ENCODE measurements at regions not wholly inside any gene's neighbourhood (a gene's known extent, or its start where the extent isn't known, plus 50 kb on each side); places are given as distances from the start of the nearest gene placed in this dataset.

DNA sequence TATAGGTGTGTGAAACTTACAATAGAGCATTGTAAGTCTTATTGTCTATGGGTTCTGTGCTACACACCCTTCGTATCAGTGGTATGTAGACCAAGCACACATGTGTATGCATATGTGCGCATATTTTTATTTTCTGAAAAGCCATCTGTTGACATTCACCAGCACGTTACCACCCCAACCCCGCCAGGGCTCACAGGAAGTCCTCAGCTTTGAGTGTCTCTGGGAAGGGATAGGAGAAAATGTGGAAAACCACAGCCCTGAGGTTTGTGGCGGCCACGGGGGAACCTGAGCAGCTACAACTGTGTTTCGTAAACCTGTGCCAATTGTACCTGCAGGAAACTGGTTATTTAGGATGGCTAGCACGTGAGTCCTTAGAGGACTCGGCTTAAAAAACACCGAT lies 123.3 kb upstream of the PHACTR3 start:
- TF ChIP-seq, protein P1, sequence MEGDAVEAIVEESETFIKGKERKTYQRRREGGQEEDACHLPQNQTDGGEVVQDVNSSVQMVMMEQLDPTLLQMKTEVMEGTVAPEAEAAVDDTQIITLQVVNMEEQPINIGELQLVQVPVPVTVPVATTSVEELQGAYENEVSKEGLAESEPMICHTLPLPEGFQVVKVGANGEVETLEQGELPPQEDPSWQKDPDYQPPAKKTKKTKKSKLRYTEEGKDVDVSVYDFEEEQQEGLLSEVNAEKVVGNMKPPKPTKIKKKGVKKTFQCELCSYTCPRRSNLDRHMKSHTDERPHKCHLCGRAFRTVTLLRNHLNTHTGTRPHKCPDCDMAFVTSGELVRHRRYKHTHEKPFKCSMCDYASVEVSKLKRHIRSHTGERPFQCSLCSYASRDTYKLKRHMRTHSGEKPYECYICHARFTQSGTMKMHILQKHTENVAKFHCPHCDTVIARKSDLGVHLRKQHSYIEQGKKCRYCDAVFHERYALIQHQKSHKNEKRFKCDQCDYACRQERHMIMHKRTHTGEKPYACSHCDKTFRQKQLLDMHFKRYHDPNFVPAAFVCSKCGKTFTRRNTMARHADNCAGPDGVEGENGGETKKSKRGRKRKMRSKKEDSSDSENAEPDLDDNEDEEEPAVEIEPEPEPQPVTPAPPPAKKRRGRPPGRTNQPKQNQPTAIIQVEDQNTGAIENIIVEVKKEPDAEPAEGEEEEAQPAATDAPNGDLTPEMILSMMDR (conservative IDR thresholded peaks at IDR 0.05; ENCODE audit: low read depth, low read length), result no peak
- no peak overlapping the region for H3K9ac ChIP-seq
- no peaks in the 10 kb centered on the region for H3K79me2 ChIP-seq (ENCODE audit: insufficient read depth, low read depth)
- no peak overlapping the region for H3K27ac ChIP-seq
- H3K4me2 ChIP-seq, result no peak overlapping the region
- H3K27me3 ChIP-seq (ENCODE audit: insufficient read depth, low read depth), result no peaks in the 10 kb centered on the region; the same call in 1 of the 2 replicates
- H3K4me1 ChIP-seq (ENCODE audit: low read depth, poor library complexity, severe bottlenecking), result no peaks in the 10 kb centered on the region
- H3K36me3 ChIP-seq (ENCODE audit: insufficient read depth), result no peaks in the 10 kb centered on the region
- H4K20me1 ChIP-seq (ENCODE audit: insufficient read depth), result no peaks in the 10 kb centered on the region
- H2AFZ ChIP-seq (ENCODE audit: low read depth), result no peak overlapping the region
- no peak overlapping the region for H3K4me3 ChIP-seq (IDR thresholded peaks at IDR 0.05; ENCODE audit: insufficient read depth, low read depth, low read length)

- H2AFZ ChIP-seq (ENCODE audit: low read depth), result no peak overlapping the region
- H3K36me3 ChIP-seq (ENCODE audit: insufficient read depth), result no peaks in the 10 kb centered on the region
- H3K27ac ChIP-seq, result no peak overlapping the region
- no peaks in the 10 kb centered on the region for H4K20me1 ChIP-seq (ENCODE audit: insufficient read depth)
- TF ChIP-seq, protein P1 (conservative IDR thresholded peaks at IDR 0.05; ENCODE audit: low read depth, low read length), result no peak
- no peak overlapping the region for H3K4me2 ChIP-seq
- no peaks in the 10 kb centered on the region; the same call in 1 of the 2 replicates for H3K27me3 ChIP-seq (ENCODE audit: insufficient read depth, low read depth)
- no peaks in the 10 kb centered on the region for H3K4me1 ChIP-seq (ENCODE audit: low read depth, poor library complexity, severe bottlenecking)
- no peak overlapping the region for H3K9ac ChIP-seq
- no peak overlapping the region for H3K4me3 ChIP-seq (IDR thresholded peaks at IDR 0.05; ENCODE audit: insufficient read depth, low read depth, low read length)
- H3K79me2 ChIP-seq (ENCODE audit: insufficient read depth, low read depth), result no peaks in the 10 kb centered on the region
These were observed 122.8 kb upstream of the PHACTR3 start for GRCh38 chr20:59481477-59482018.

GRCh38 chr20:59482351-59483187 lies 121.8 kb upstream of the PHACTR3 start:
- TF ChIP-seq, protein P1 (conservative IDR thresholded peaks at IDR 0.05; ENCODE audit: low read depth, low read length), result no peak
- Histone ChIP-seq H3K4me1 (ENCODE audit: low read depth, poor library complexity, severe bottlenecking) (no peaks in the 10 kb centered on the region), H2AFZ (ENCODE audit: low read depth) (no peak overlapping the region), H3K4me2 (no peak overlapping the region), H3K4me3 (IDR thresholded peaks at IDR 0.05; ENCODE audit: insufficient read depth, low read depth, low read length) (no peak overlapping the region), H4K20me1 (ENCODE audit: insufficient read depth) (no peaks in the 10 kb centered on the region), H3K27ac (no peak overlapping the region), H3K79me2 (ENCODE audit: insufficient read depth, low read depth) (no peaks in the 10 kb centered on the region), H3K27me3 (ENCODE audit: insufficient read depth, low read depth) (no peaks in the 10 kb centered on the region; the same call in 1 of the 2 replicates), H3K9ac (no peak overlapping the region), H3K36me3 (ENCODE audit: insufficient read depth) (no peaks in the 10 kb centered on the region)

- Histone ChIP-seq H3K4me2 (no peak overlapping the region), H3K4me3 (IDR thresholded peaks at IDR 0.05; ENCODE audit: insufficient read depth, low read depth, low read length) (no peak overlapping the region), H3K9ac (no peak overlapping the region), H3K36me3 (ENCODE audit: insufficient read depth) (no peaks in the 10 kb centered on the region), H3K27me3 (ENCODE audit: insufficient read depth, low read depth) (no peaks in the 10 kb centered on the region; the same call in 1 of the 2 replicates), H3K4me1 (ENCODE audit: low read depth, poor library complexity, severe bottlenecking) (no peaks in the 10 kb centered on the region), H2AFZ (ENCODE audit: low read depth) (no peak overlapping the region), H3K27ac (no peak overlapping the region), H4K20me1 (ENCODE audit: insufficient read depth) (no peaks in the 10 kb centered on the region), H3K79me2 (ENCODE audit: insufficient read depth, low read depth) (no peaks in the 10 kb centered on the region)
- TF ChIP-seq, protein P1 (conservative IDR thresholded peaks at IDR 0.05; ENCODE audit: low read depth, low read length), result no peak
These were observed 120.9 kb upstream of the PHACTR3 start for GRCh38 chr20:59483481-59483880.

Measured in KMS-11 (cell line).